Activated CD4-positive, alpha-beta T cell treated with anti-CD3 and anti-CD28 coated beads for 36 hours (primary cell): ENCODE measurements at regions not wholly inside any gene's neighbourhood (a gene's known extent, or its start where the extent isn't known, plus 50 kb on each side); places are given as distances from the start of the nearest gene placed in this dataset.

Source experiments
- ATAC-seq: fragments of 200-7000 bp; cut with Tn5 transposase; one replicate; pipeline ENCODE4 v1.10.0; 2021; ENCODE audit warnings: mild to moderate bottlenecking, moderate library complexity
- CTCF ChIA-PET: fragments of 350-600 bp; sonication (Branson Sonifier 250); formaldehyde crosslinking; loops from one replicate; lab custom pipeline; 2021; ENCODE audit warnings: antibody characterized with exemption; lab: Charles Lee
- POLR2A ChIA-PET: fragments of 350-600 bp; sonication (Branson Sonifier 250); formaldehyde crosslinking; loops from one replicate; lab custom pipeline; 2021; ENCODE audit warnings: antibody characterized with exemption, inconsistent platforms; lab: Charles Lee
- DNase-seq: peaks from one replicate; pipeline ENCODE4 v3.0.0-alpha.2; 2020
- H3K27ac Mint-ChIP-seq: one replicate; pipeline ENCODE4 v1.8.0; 2021; ENCODE audit warnings: mixed read lengths
- H3K27me3 Mint-ChIP-seq: one replicate; pipeline ENCODE4 v1.8.0; 2021; ENCODE audit warnings: mixed read lengths
- H3K36me3 Mint-ChIP-seq: one replicate; pipeline ENCODE4 v1.8.0; 2021; ENCODE audit warnings: low read depth, mixed read lengths
- H3K4me1 Mint-ChIP-seq: one replicate; pipeline ENCODE4 v1.8.0; 2021; ENCODE audit warnings: mixed read lengths
- H3K4me3 Mint-ChIP-seq: one replicate; pipeline ENCODE4 v1.8.0; 2021; ENCODE audit warnings: mild to moderate bottlenecking, moderate library complexity, mixed read lengths
- H3K9me3 Mint-ChIP-seq: one replicate; pipeline ENCODE4 v1.8.0; 2021; ENCODE audit warnings: low read depth, mixed read lengths
- intact Hi-C, 2 experiments: fragments of 100-400 bp; cut with DNase I in 1 of 2; cut with micrococcal nuclease in 1 of 2; formaldehyde crosslinking; loops; one replicate each; pipeline versions ENCODE4 v1.14.2 to v1.15.1; 2022 to 2024; cut with DNase I, micrococcal nuclease

GRCh38 chr16:49121636-49122035 lies 160.0 kb downstream of the CBLN1 start:
- H3K27me3 Mint-ChIP-seq, result no peaks in the 10 kb centered on the region
- intact Hi-C loops, result no loop called here
- no peak overlapping the region for H3K27ac Mint-ChIP-seq
- no peak overlapping the region for H3K4me3 Mint-ChIP-seq
- ATAC-seq, result no peak
- no peaks in the 10 kb centered on the region for H3K9me3 Mint-ChIP-seq
- DNase-seq, result no peak
- ChIA-PET POLR2A (no interaction called here), CTCF (no interaction called here)
- H3K36me3 Mint-ChIP-seq, result no peaks in the 10 kb centered on the region
- no peaks in the 10 kb centered on the region for H3K4me1 Mint-ChIP-seq

GRCh38 chr16:49120631-49121030 lies 161.0 kb downstream of the CBLN1 start:
- no peaks in the 10 kb centered on the region for H3K9me3 Mint-ChIP-seq
- H3K27me3 Mint-ChIP-seq, result no peaks in the 10 kb centered on the region
- no peak overlapping the region for H3K4me3 Mint-ChIP-seq
- H3K27ac Mint-ChIP-seq, result no peak overlapping the region
- POLR2A ChIA-PET, result no interaction called here
- CTCF ChIA-PET, result no interaction called here
- ATAC-seq (no peak), DNase-seq (no peak)
- H3K4me1 Mint-ChIP-seq, result no peaks in the 10 kb centered on the region
- H3K36me3 Mint-ChIP-seq, result no peaks in the 10 kb centered on the region
- intact Hi-C loops, result no loop called here

GRCh38 chr16:49116873-49117272 lies 164.8 kb downstream of the CBLN1 start:
- H3K4me1 Mint-ChIP-seq, result no peaks in the 10 kb centered on the region
- no peaks in the 10 kb centered on the region for H3K36me3 Mint-ChIP-seq
- H3K27me3 Mint-ChIP-seq, result peaks cover 4% of the 10 kb centered on the region
- no peak overlapping the region for H3K4me3 Mint-ChIP-seq
- H3K27ac Mint-ChIP-seq, result no peak overlapping the region
- no peaks in the 10 kb centered on the region for H3K9me3 Mint-ChIP-seq
- ChIA-PET CTCF (no interaction called here), POLR2A (no interaction called here)
- DNase-seq (no peak), ATAC-seq (no peak)
- intact Hi-C loops, result no loop called here

DNA sequence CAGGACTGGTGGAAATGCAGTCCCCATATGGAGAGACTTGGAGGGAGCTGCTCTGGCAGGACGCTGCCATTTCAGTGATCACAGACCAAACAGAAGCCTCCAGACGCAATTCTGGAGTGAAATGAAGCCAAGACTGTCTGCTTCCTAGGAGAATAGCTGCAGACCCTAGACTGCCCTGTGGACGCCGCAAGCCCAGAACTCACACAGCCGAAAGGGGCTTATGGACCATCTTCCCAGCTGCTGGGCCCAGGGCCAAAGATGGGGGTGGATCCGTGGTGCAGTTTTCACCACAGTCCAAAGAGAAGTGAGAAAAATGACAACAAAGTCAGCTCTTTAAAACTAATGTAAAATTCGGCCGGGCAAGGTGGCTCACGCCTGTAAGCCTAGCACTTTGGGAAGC lies 165.7 kb downstream of the CBLN1 start:
- ChIA-PET POLR2A (no interaction called here), CTCF (no interaction called here)
- DNase-seq (no peak), ATAC-seq (no peak)
- intact Hi-C loops, result no loop called here
- Mint-ChIP-seq H3K4me3 (no peak overlapping the region), H3K27ac (no peak overlapping the region), H3K27me3 (peaks cover 4% of the 10 kb centered on the region), H3K9me3 (no peaks in the 10 kb centered on the region), H3K36me3 (no peaks in the 10 kb centered on the region), H3K4me1 (no peaks in the 10 kb centered on the region)

GRCh38 chr16:49112754-49113153 lies 168.9 kb downstream of the CBLN1 start:
- Mint-ChIP-seq H3K4me1 (no peaks in the 10 kb centered on the region), H3K9me3 (no peaks in the 10 kb centered on the region), H3K36me3 (no peaks in the 10 kb centered on the region), H3K4me3 (no peak overlapping the region), H3K27ac (no peak overlapping the region), H3K27me3 (peaks cover 4% of the 10 kb centered on the region)
- intact Hi-C loops, result no loop called here
- DNase-seq (no peak), ATAC-seq (no peak)
- ChIA-PET CTCF (no interaction called here), POLR2A (no interaction called here)

DNA sequence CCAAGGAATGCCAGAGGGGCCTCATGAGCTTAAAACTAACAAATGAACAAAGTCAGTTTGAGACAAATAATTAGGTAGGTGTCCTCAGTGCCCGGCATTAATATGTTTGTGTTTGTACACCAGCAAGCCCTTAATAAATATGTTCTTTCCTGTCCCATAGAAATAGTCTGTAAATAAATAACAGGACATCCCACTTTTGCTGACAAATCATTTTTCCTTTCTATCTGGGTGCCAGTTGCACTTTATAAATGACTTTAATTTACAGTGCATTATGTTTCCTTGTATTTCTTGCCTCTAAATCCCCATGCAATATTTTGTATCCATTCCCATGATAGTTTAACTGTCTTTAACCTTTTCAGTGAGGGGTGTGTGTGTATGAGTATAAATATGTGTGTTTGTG lies 170.3 kb downstream of the CBLN1 start:
- no peak for DNase-seq
- no peaks in the 10 kb centered on the region for H3K4me1 Mint-ChIP-seq
- no peaks in the 10 kb centered on the region for H3K9me3 Mint-ChIP-seq
- H3K27ac Mint-ChIP-seq, result no peak overlapping the region
- no peak for ATAC-seq
- H3K27me3 Mint-ChIP-seq, result peaks cover 4% of the 10 kb centered on the region
- ChIA-PET POLR2A (no interaction called here), CTCF (no interaction called here)
- no peak overlapping the region for H3K4me3 Mint-ChIP-seq
- intact Hi-C loops, result no loop called here
- no peaks in the 10 kb centered on the region for H3K36me3 Mint-ChIP-seq

DNA sequence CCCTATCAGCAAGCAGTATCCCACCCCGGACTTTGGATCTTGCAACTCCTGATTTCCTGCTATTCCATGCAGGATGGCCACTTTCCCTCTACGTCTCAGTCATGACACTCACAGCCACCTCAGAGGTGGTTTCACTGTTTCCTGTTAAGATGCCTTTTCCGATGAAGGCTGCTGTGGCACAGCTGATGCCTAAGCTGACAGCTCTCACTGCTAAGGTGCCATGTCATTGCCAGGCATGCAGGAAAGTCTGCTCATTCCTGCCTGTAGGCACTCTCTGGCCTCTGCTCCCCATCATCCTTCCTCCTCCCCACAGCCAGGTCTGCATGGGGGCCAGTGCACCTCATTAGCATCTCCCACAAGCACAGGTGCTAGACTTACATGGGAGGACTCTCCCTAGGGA lies 173.0 kb downstream of the CBLN1 start:
- Mint-ChIP-seq H3K27ac (no peak overlapping the region), H3K36me3 (no peaks in the 10 kb centered on the region), H3K9me3 (no peaks in the 10 kb centered on the region), H3K4me3 (no peak overlapping the region), H3K4me1 (no peaks in the 10 kb centered on the region), H3K27me3 (peaks cover 4% of the 10 kb centered on the region)
- intact Hi-C loops, result no loop called here
- CTCF ChIA-PET, result no interaction called here
- no peak for DNase-seq
- no peak for ATAC-seq
- POLR2A ChIA-PET, result no interaction called here

DNA sequence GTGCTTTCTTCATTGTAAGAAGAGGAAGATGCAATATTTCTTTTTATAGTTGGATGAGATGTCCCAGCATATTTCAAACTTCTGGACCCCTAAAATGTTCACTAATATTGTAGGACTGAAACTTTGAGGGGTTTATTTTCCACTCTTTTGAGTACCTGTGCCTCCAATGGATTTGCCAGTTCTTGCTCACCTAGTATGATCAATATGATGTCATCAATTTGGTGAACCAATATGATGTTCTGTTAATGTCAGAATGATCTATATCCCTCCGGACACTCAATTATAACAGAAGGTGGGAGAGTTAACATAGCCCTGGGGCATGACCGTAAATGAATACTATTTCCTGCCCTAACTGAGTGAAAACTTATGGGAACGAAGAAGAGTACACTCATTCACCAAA lies 178.3 kb downstream of the CBLN1 start:
- Mint-ChIP-seq H3K4me1 (no peaks in the 10 kb centered on the region), H3K9me3 (peaks cover 2% of the 10 kb centered on the region), H3K27me3 (no peaks in the 10 kb centered on the region), H3K4me3 (no peak overlapping the region), H3K36me3 (no peaks in the 10 kb centered on the region), H3K27ac (no peak overlapping the region)
- ATAC-seq, result no peak
- DNase-seq, result no peak
- CTCF ChIA-PET, result no interaction called here
- POLR2A ChIA-PET, result no interaction called here
- intact Hi-C loops, result no loop called here

GRCh38 chr16:49101997-49102396 lies 179.6 kb downstream of the CBLN1 start:
- ChIA-PET POLR2A (no interaction called here), CTCF (no interaction called here)
- intact Hi-C loops, result no loop called here
- Mint-ChIP-seq H3K27ac (no peak overlapping the region), H3K4me1 (no peaks in the 10 kb centered on the region), H3K36me3 (no peaks in the 10 kb centered on the region), H3K9me3 (peaks cover 2% of the 10 kb centered on the region), H3K27me3 (no peaks in the 10 kb centered on the region), H3K4me3 (no peak overlapping the region)
- DNase-seq (no peak), ATAC-seq (no peak)

DNA sequence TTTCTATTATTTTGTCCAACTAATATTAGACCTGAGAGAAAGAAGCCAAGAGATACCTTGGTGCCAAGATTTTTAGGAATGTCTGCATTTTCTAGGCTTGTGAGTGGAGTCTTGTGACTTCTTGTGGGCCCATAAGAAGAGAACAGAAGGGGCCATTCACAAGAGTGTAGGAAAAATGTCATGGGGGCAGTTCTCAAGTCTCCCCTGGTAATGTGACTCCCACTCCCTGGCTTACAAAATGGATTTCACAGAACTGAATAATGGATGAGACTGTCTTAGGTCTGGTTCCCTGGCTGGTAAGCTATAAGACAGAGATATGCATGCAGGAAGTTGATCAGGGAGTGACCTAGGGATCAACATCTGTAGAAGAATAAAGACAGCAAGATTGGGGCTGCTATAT lies 181.3 kb downstream of the CBLN1 start:
- no peak for ATAC-seq
- peaks cover 3% of the 10 kb centered on the region for H3K27me3 Mint-ChIP-seq
- no peak for DNase-seq
- no peaks in the 10 kb centered on the region for H3K4me1 Mint-ChIP-seq
- intact Hi-C loops, result no loop called here
- no peaks in the 10 kb centered on the region for H3K36me3 Mint-ChIP-seq
- ChIA-PET CTCF (no interaction called here), POLR2A (no interaction called here)
- peaks cover 2% of the 10 kb centered on the region for H3K9me3 Mint-ChIP-seq
- no peak overlapping the region for H3K27ac Mint-ChIP-seq
- H3K4me3 Mint-ChIP-seq, result no peak overlapping the region

- no peak overlapping the region for H3K27ac Mint-ChIP-seq
- H3K9me3 Mint-ChIP-seq, result peaks cover 2% of the 10 kb centered on the region
- intact Hi-C loops, result no loop called here
- no peak for ATAC-seq
- no peaks in the 10 kb centered on the region for H3K36me3 Mint-ChIP-seq
- CTCF ChIA-PET, result no interaction called here
- no peak for DNase-seq
- no peak overlapping the region for H3K4me3 Mint-ChIP-seq
- peaks cover 3% of the 10 kb centered on the region for H3K27me3 Mint-ChIP-seq
- POLR2A ChIA-PET, result no interaction called here
- no peaks in the 10 kb centered on the region for H3K4me1 Mint-ChIP-seq
Measured at GRCh38 chr16:49097964-49098363, 183.7 kb downstream of the CBLN1 start.

DNA sequence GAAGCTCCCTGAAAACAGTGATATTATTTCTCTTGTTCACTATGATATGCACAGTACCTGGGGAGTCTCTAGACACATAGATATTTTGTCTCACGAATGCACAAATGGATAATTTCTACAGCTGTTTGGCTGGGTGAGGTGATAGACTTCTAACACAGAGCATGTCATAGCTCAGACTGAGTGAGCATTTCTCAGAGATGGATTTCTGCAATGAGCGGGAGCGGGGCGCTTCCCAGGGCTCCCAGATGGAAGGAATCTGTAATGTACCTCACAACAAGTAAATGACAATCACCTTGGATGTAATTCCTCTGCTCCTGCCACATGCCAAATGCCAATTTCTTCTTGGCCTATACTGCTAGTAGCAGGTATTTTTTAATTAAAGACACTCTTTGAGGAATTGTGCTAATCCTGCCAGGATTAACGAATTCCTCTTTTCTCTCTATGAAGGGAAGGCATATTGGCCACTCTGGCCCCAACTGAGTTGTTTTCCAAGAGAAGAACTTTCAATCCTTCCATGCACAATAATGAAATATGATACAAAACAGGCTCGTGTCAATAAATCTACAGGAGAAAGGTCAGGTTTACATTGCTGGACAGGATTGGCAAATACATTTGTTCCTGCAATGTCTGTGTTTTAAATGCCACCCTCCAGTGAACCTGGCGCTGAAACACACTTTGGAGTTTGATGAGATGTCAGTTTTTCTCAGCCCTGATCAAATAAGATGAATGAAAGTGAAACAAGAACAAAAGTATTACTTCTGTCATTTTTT lies 185.3 kb downstream of the CBLN1 start:
- Mint-ChIP-seq H3K4me1 (no peaks in the 10 kb centered on the region), H3K27me3 (peaks cover 3% of the 10 kb centered on the region), H3K4me3 (no peak overlapping the region), H3K27ac (no peak overlapping the region), H3K36me3 (no peaks in the 10 kb centered on the region), H3K9me3 (peaks cover 2% of the 10 kb centered on the region)
- POLR2A ChIA-PET, result no interaction called here
- DNase-seq (no peak), ATAC-seq (no peak)
- CTCF ChIA-PET, result no interaction called here
- intact Hi-C loops, result no loop called here
